ENCODE measurements at regions not wholly inside any gene's neighbourhood (a gene's known extent, or its start where the extent isn't known, plus 50 kb on each side); places are given as distances from the start of the nearest gene placed in this dataset.

- no peak for DNase-seq (ENCODE audit: low read depth)
These were observed 401.8 kb downstream of the ARHGEF28 start for GRCh38 chr5:74027732-74028338.

GRCh38 chr5:74026310-74026709 is 400.3 kb downstream of the ARHGEF28 start:
- DNase-seq (ENCODE audit: low read depth) = no peak

GRCh38 chr5:74021126-74021525 is 395.1 kb downstream of the ARHGEF28 start:
- no peak for DNase-seq (ENCODE audit: low read depth)

GRCh38 chr5:74020503-74020902 is 394.5 kb downstream of the ARHGEF28 start:
- no peak for DNase-seq (ENCODE audit: low read depth)

- DNase-seq (ENCODE audit: low read depth) = no peak
These were observed 393.9 kb downstream of the ARHGEF28 start for GRCh38 chr5:74019923-74020322.

GRCh38 chr5:74017786-74018211 is 391.8 kb downstream of the ARHGEF28 start:
- DNase-seq (ENCODE audit: low read depth) = no peak

GRCh38 chr5:74017112-74017511 is 391.1 kb downstream of the ARHGEF28 start:
- no peak for DNase-seq (ENCODE audit: low read depth)

GRCh38 chr5:74016373-74016772 is 390.4 kb downstream of the ARHGEF28 start:
- DNase-seq (ENCODE audit: low read depth) = no peak

- no peak for DNase-seq (ENCODE audit: low read depth)
These were observed 389.7 kb downstream of the ARHGEF28 start for GRCh38 chr5:74015716-74016115.

- DNase-seq (ENCODE audit: low read depth) = no peak
These were observed 387.2 kb downstream of the ARHGEF28 start for GRCh38 chr5:74013222-74013621.

GRCh38 chr5:74009502-74009901 is 383.5 kb downstream of the ARHGEF28 start:
- no peak for DNase-seq (ENCODE audit: low read depth)

GRCh38 chr5:74007193-74007592 is 381.2 kb downstream of the ARHGEF28 start:
- no peak for DNase-seq (ENCODE audit: low read depth)

GRCh38 chr5:73999297-73999696 is 373.3 kb downstream of the ARHGEF28 start:
- no peak for DNase-seq (ENCODE audit: low read depth)

- no peak for DNase-seq (ENCODE audit: low read depth)
These were observed 372.5 kb downstream of the ARHGEF28 start for GRCh38 chr5:73998489-73998888.

GRCh38 chr5:73997960-73998359 is 372.0 kb downstream of the ARHGEF28 start:
- DNase-seq (ENCODE audit: low read depth) = no peak

GRCh38 chr5:73996151-73996755 is 370.3 kb downstream of the ARHGEF28 start:
- DNase-seq (ENCODE audit: low read depth) = no peak

GRCh38 chr5:73994963-73995362 is 369.0 kb downstream of the ARHGEF28 start:
- DNase-seq (ENCODE audit: low read depth) = no peak

All from T-helper 22 cell (primary cell).